Cardiac muscle cell (in vitro differentiated cells and primary cell): ENCODE measurements at regions not wholly inside any gene's neighbourhood (a gene's known extent, or its start where the extent isn't known, plus 50 kb on each side); places are given as distances from the start of the nearest gene placed in this dataset.

ENCODE experiments used
- DNase-seq, 2 donors: peaks; one replicate each; pipeline versions ENCODE4 v3.0.0 to v3.0.0-alpha.2; 2010 to 2017; ENCODE audit warnings: low read depth in 1 of 2, low spot score in 1 of 2
- H3K27ac ChIP-seq: fragments of 200-600 bp; sonication (generic); 2 replicates; pipeline ENCODE4 v1.5.1; 2016
- H3K27me3 ChIP-seq: fragments of 200-600 bp; sonication (generic); 2 replicates; pipeline ENCODE4 v1.6.0; 2016; ENCODE audit warnings: control low read depth
- H3K36me3 ChIP-seq: fragments of 200-600 bp; sonication (generic); 2 replicates; pipeline ENCODE4 v1.5.1; 2016; ENCODE audit warnings: control low read depth
- H3K4me1 ChIP-seq: fragments of 200-600 bp; sonication (generic); 2 replicates; pipeline ENCODE4 v1.8.1; 2017; ENCODE audit warnings: low read depth, mild to moderate bottlenecking, mixed run types
- H3K4me3 ChIP-seq: fragments of 200-600 bp; sonication (generic); 2 replicates; pipeline ENCODE4 v1.5.1; 2016; ENCODE audit warnings: mild to moderate bottlenecking
- H3K9me3 ChIP-seq: fragments of 200-600 bp; sonication (generic); 2 replicates; pipeline ENCODE4 v1.5.1; 2017; ENCODE audit warnings: low read depth, mild to moderate bottlenecking, control low read depth
- CTCF ChIP-seq: IDR thresholded peaks from 2 replicates; pipeline ENCODE4 v1.5.1; 2012; ENCODE audit warnings: low read depth, mild to moderate bottlenecking, low read length

- Histone ChIP-seq H3K27me3 (no peaks in the 10 kb centered on the region), H3K36me3 (no peaks in the 10 kb centered on the region), H3K27ac (no peak overlapping the region), H3K4me3 (no peak overlapping the region), H3K4me1 (no peaks in the 10 kb centered on the region), H3K9me3 (no peaks in the 10 kb centered on the region)
- DNase-seq: no peak
- no peak for TF ChIP-seq CTCF
These were observed 576.3 kb downstream of the RNF144B start for GRCh38 chr6:18963439-18963838.

- no peak overlapping the region for H3K27ac ChIP-seq
- no peak for DNase-seq
- no peak for TF ChIP-seq CTCF
- H3K36me3 ChIP-seq: no peaks in the 10 kb centered on the region
- H3K27me3 ChIP-seq: no peaks in the 10 kb centered on the region
- H3K4me1 ChIP-seq: peaks cover 8% of the 10 kb centered on the region
- H3K9me3 ChIP-seq: no peaks in the 10 kb centered on the region
- H3K4me3 ChIP-seq: no peak overlapping the region
These were observed 586.1 kb downstream of the RNF144B start for GRCh38 chr6:18973251-18973650.

- Histone ChIP-seq H3K4me1 (peaks cover 12% of the 10 kb centered on the region), H3K36me3 (no peaks in the 10 kb centered on the region), H3K9me3 (no peaks in the 10 kb centered on the region), H3K4me3 (no peak overlapping the region), H3K27me3 (no peaks in the 10 kb centered on the region), H3K27ac (no peak overlapping the region)
- no peak for DNase-seq
- TF ChIP-seq CTCF: no peak
These were observed 588.9 kb downstream of the RNF144B start for GRCh38 chr6:18976091-18976490.

- Histone ChIP-seq H3K4me1 (peaks cover 12% of the 10 kb centered on the region), H3K4me3 (no peak overlapping the region), H3K27ac (no peak overlapping the region), H3K36me3 (no peaks in the 10 kb centered on the region), H3K27me3 (no peaks in the 10 kb centered on the region), H3K9me3 (no peaks in the 10 kb centered on the region)
- DNase-seq: no peak
- no peak for TF ChIP-seq CTCF
These were observed 589.8 kb downstream of the RNF144B start for GRCh38 chr6:18976966-18977365.

- peak overlapping the region; percentile 74 for H3K27ac ChIP-seq
- H3K27me3 ChIP-seq: no peaks in the 10 kb centered on the region
- no peaks in the 10 kb centered on the region for H3K9me3 ChIP-seq
- H3K36me3 ChIP-seq: no peaks in the 10 kb centered on the region
- peak; percentile 6 to 75 for DNase-seq
- TF ChIP-seq CTCF: no peak
- H3K4me3 ChIP-seq: no peak overlapping the region
- H3K4me1 ChIP-seq: peaks cover 12% of the 10 kb centered on the region
These were observed 591.4 kb downstream of the RNF144B start for GRCh38 chr6:18978337-18979128.

- H3K4me1 ChIP-seq: no peaks in the 10 kb centered on the region
- no peak overlapping the region for H3K4me3 ChIP-seq
- H3K27ac ChIP-seq: no peak overlapping the region
- H3K27me3 ChIP-seq: no peaks in the 10 kb centered on the region
- no peaks in the 10 kb centered on the region for H3K36me3 ChIP-seq
- no peak for DNase-seq
- TF ChIP-seq CTCF: no peak
- H3K9me3 ChIP-seq: no peaks in the 10 kb centered on the region
These were observed 597.9 kb downstream of the RNF144B start for GRCh38 chr6:18985061-18985460.
